Calu3 (cell line): ENCODE measurements at regions not wholly inside any gene's neighbourhood (a gene's known extent, or its start where the extent isn't known, plus 50 kb on each side); places are given as distances from the start of the nearest gene placed in this dataset.

ENCODE experiments used
- BruUV-seq: library from RNA; stranded (reverse); fragments of 400-500 nt; replicated peaks from 2 replicates; lab custom pipeline; 2021; lab: Mats Ljungman, UMichigan
- CTCF ChIA-PET: fragments of 300-600 bp; sonication (Branson Sonifier 250); formaldehyde crosslinking; loops from one replicate; lab custom pipeline; 2022; ENCODE audit warnings: antibody characterized with exemption; lab: Charles Lee
- DNase-seq: peaks from one replicate; pipeline ENCODE4 v3.0.0; 2022
- H3K27ac Mint-ChIP-seq: one replicate; pipeline ENCODE4 v1.8.0; 2022; ENCODE audit warnings: mixed read lengths; ENCODE audit not compliant: unreplicated experiment
- H3K27me3 Mint-ChIP-seq: one replicate; pipeline ENCODE4 v1.8.0; 2022; ENCODE audit warnings: mixed read lengths; ENCODE audit not compliant: unreplicated experiment
- H3K36me3 Mint-ChIP-seq: one replicate; pipeline ENCODE4 v1.8.0; 2022; ENCODE audit warnings: mild to moderate bottlenecking, moderate library complexity, mixed read lengths; ENCODE audit not compliant: insufficient read depth, unreplicated experiment
- H3K4me1 Mint-ChIP-seq: one replicate; pipeline ENCODE4 v1.8.0; 2022; ENCODE audit warnings: mild to moderate bottlenecking, low read depth, mixed read lengths; ENCODE audit not compliant: unreplicated experiment
- H3K4me3 Mint-ChIP-seq: one replicate; pipeline ENCODE4 v1.8.0; 2022; ENCODE audit warnings: mild to moderate bottlenecking, low read depth, moderate library complexity, mixed read lengths; ENCODE audit not compliant: unreplicated experiment
- H3K9me3 Mint-ChIP-seq: one replicate; pipeline ENCODE4 v1.8.0; 2022; ENCODE audit warnings: low read depth, mixed read lengths; ENCODE audit not compliant: unreplicated experiment
- CTCF ChIP-seq: fragments of 200-600 bp; IDR thresholded peaks from one replicate; pipeline ENCODE4 v1.8.0; 2022; ENCODE audit warnings: antibody characterized with exemption; ENCODE audit not compliant: unreplicated experiment
- intact Hi-C: fragments of 100-400 bp; cut with micrococcal nuclease; formaldehyde crosslinking; loops from one replicate; pipeline ENCODE4 v1.10.0; 2022; ENCODE audit not compliant: unreplicated experiment

DNA sequence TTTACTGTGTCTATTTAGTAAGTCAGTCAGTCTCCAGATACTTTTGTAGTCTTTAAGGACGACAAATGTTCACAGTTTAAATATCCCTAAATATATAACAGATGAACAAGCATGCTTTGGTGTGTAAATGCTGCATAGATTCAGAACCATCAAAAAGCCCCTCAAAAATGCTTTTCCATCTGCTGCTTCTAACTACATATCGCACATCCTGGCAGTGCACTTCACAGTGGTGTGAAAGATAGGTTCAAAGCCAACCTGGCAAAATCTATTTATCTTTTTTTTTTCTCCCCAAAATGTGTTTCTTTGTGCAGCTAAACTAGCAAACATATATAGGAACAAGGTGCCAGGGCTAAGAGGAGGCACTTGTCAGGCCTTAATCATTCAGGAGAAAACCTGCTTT, 753.8 kb downstream of the PLCL1 start:
- CTCF ChIA-PET: no interaction called here
- Mint-ChIP-seq H3K4me3 (no peak overlapping the region), H3K9me3 (no peaks in the 10 kb centered on the region), H3K27me3 (no peaks in the 10 kb centered on the region), H3K4me1 (no peaks in the 10 kb centered on the region), H3K27ac (no peak overlapping the region), H3K36me3 (no peaks in the 10 kb centered on the region)
- TF ChIP-seq CTCF: no peak
- DNase-seq: no peak
- intact Hi-C loops: no loop called here
- BruUV-seq: no TSS peak

GRCh38 chr2:198546122-198546521, 741.7 kb downstream of the PLCL1 start:
- intact Hi-C loops: no loop called here
- H3K27me3 Mint-ChIP-seq: no peaks in the 10 kb centered on the region
- DNase-seq: no peak
- no peaks in the 10 kb centered on the region for H3K4me1 Mint-ChIP-seq
- H3K36me3 Mint-ChIP-seq: no peaks in the 10 kb centered on the region
- CTCF ChIA-PET: interaction anchor here (0.6 kb wide), 1 partner anchor 14 kb away, joined by 3 read pairs; no protein-coding TSS in a partner anchor
- H3K27ac Mint-ChIP-seq: no peak overlapping the region
- no peak overlapping the region for H3K4me3 Mint-ChIP-seq
- no peaks in the 10 kb centered on the region for H3K9me3 Mint-ChIP-seq
- BruUV-seq: no TSS peak
- no peak for TF ChIP-seq CTCF

GRCh38 chr2:198545411-198545810, 741.0 kb downstream of the PLCL1 start:
- H3K4me3 Mint-ChIP-seq: no peak overlapping the region
- no peaks in the 10 kb centered on the region for H3K9me3 Mint-ChIP-seq
- H3K4me1 Mint-ChIP-seq: no peaks in the 10 kb centered on the region
- TF ChIP-seq CTCF: no peak
- H3K27ac Mint-ChIP-seq: no peak overlapping the region
- H3K27me3 Mint-ChIP-seq: no peaks in the 10 kb centered on the region
- H3K36me3 Mint-ChIP-seq: no peaks in the 10 kb centered on the region
- no TSS peak for BruUV-seq
- no peak for DNase-seq
- intact Hi-C loops: no loop called here
- CTCF ChIA-PET: interaction anchor here (0.6 kb wide), 2 partner anchors 15 to 786 kb away, joined by 3 read pairs; no protein-coding TSS in a partner anchor

DNA sequence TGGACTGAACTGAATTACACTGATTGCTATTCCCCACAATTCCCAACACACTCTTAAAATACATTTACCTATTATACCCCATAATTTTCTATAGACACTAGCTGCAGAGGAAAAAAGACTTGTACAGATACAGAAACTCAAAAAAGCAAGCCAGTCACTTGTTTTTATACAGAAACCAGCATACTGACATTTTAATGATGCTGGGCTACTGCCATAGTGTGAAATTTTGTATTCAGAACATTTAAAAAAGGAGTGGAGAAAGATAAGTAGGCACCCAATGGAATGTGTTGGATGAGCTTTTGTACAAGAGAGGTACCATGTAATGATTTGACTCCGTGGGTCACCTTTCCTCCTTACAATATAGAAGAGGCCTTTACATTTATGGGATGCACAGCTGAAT, 740.1 kb downstream of the PLCL1 start:
- CTCF ChIA-PET: no interaction called here
- Mint-ChIP-seq H3K36me3 (no peaks in the 10 kb centered on the region), H3K27ac (no peak overlapping the region), H3K4me3 (no peak overlapping the region), H3K27me3 (no peaks in the 10 kb centered on the region), H3K4me1 (no peaks in the 10 kb centered on the region), H3K9me3 (no peaks in the 10 kb centered on the region)
- intact Hi-C loops: no loop called here
- BruUV-seq: no TSS peak
- no peak for TF ChIP-seq CTCF
- DNase-seq: no peak
